ENCODE measurements at regions not wholly inside any gene's neighbourhood (a gene's known extent, or its start where the extent isn't known, plus 50 kb on each side); places are given as distances from the start of the nearest gene placed in this dataset.

- no peak for TF ChIP-seq SP1 (CRISPR knock-in tag; IDR thresholded peaks at IDR 0.05)
- no peak for TF ChIP-seq ZNF124 (CRISPR knock-in tag; IDR thresholded peaks at IDR 0.05)
- TF ChIP-seq SRF (CRISPR knock-in tag; IDR thresholded peaks at IDR 0.05), result no peak
- TF ChIP-seq CTCF (IDR thresholded peaks at IDR 0.05 in 2 of 3, conservative IDR thresholded peaks at IDR 0.05 in 1 of 3; ENCODE audit: insufficient read depth in 2 of 3, low read depth in 1 of 3, low read length in 3 of 3), result no peak
- TF ChIP-seq EZH2 (IDR thresholded peaks at IDR 0.05; ENCODE audit: borderline replicate concordance, low read depth, low read length), result no peak
- no peak for TF ChIP-seq POLR3A (IDR thresholded peaks at IDR 0.05; ENCODE audit: borderline replicate concordance, extremely low read depth, insufficient read depth, insufficient read length)
- no peak for TF ChIP-seq CCAR2 (IDR thresholded peaks at IDR 0.05; ENCODE audit: low read depth, low read length)
Measured at GRCh38 chr3:160097478-160097877, 108.8 kb downstream of the IL12A start.

Measured in K562 (cell line).